GM12874 (cell line): ENCODE measurements at regions not wholly inside any gene's neighbourhood (a gene's known extent, or its start where the extent isn't known, plus 50 kb on each side); places are given as distances from the start of the nearest gene placed in this dataset.

Experiments
- CTCF ChIP-seq: IDR thresholded peaks from 2 replicates; pipeline ENCODE4 v1.5.1; 2011; ENCODE audit warnings: low read depth, mild to moderate bottlenecking, control low read depth, low read length, moderate library complexity; ENCODE audit not compliant: insufficient read depth

- no peak for TF ChIP-seq CTCF
These were observed 1993.1 kb upstream of the CELF4 start for GRCh38 chr18:39558658-39559057.

- TF ChIP-seq CTCF, result no peak
These were observed 1989.9 kb upstream of the CELF4 start for GRCh38 chr18:39555496-39555895.

GRCh38 chr18:39550701-39551100 lies 1985.1 kb upstream of the CELF4 start:
- no peak for TF ChIP-seq CTCF

- TF ChIP-seq CTCF, result no peak
These were observed 1983.5 kb upstream of the CELF4 start for GRCh38 chr18:39549144-39549543.

- TF ChIP-seq CTCF, result no peak
These were observed 1966.1 kb upstream of the CELF4 start for GRCh38 chr18:39531659-39532058.

GRCh38 chr18:39529358-39529757 lies 1963.8 kb upstream of the CELF4 start:
- TF ChIP-seq CTCF, result no peak

- TF ChIP-seq CTCF, result no peak
These were observed 1961.9 kb upstream of the CELF4 start for GRCh38 chr18:39527465-39527864.

GRCh38 chr18:39524370-39524769 lies 1958.8 kb upstream of the CELF4 start:
- TF ChIP-seq CTCF, result no peak
